RKO (cell line): ENCODE measurements at regions not wholly inside any gene's neighbourhood (a gene's known extent, or its start where the extent isn't known, plus 50 kb on each side); places are given as distances from the start of the nearest gene placed in this dataset.
"Not testable (repeated sequence)": the region's sequence is repeated elsewhere in the genome, so short reads cannot be mapped to it uniquely, and the experiment has no call there.

Experiments
- DNase-seq: peaks from one replicate; pipeline ENCODE4 v3.0.0-alpha.2; 2016; ENCODE audit warnings: low spot score

- no peak for DNase-seq
Observed at GRCh38 chr2:55811048-55811447, 112.5 kb downstream of the EFEMP1 start.

- DNase-seq, result no peak
Observed at GRCh38 chr2:55810622-55811020, 113.0 kb downstream of the EFEMP1 start.

- no peak for DNase-seq
Observed at GRCh38 chr2:55809875-55810621, 113.5 kb downstream of the EFEMP1 start.

- no peak for DNase-seq
Observed at GRCh38 chr2:55807900-55808299, 114.3 kb upstream of the PNPT1 start.

- DNase-seq, result no peak
Observed at GRCh38 chr2:55805686-55806085, 112.0 kb upstream of the PNPT1 start.

GRCh38 chr2:55804535-55804934 lies 110.9 kb upstream of the PNPT1 start:
- DNase-seq, result no peak

GRCh38 chr2:55802067-55802466 lies 108.4 kb upstream of the PNPT1 start:
- no peak for DNase-seq

GRCh38 chr2:55801436-55801835 lies 107.8 kb upstream of the PNPT1 start:
- DNase-seq, result no peak

- not testable (repeated sequence) for DNase-seq
Observed at GRCh38 chr2:55799624-55800023, 106.0 kb upstream of the PNPT1 start.

GRCh38 chr2:55796121-55796520 lies 102.5 kb upstream of the PNPT1 start:
- DNase-seq, result no peak

- not testable (repeated sequence) for DNase-seq
Observed at GRCh38 chr2:55793602-55794001, 100.0 kb upstream of the PNPT1 start.

- DNase-seq, result no peak
Observed at GRCh38 chr2:55786280-55786679, 92.6 kb upstream of the PNPT1 start.

GRCh38 chr2:55783751-55784150 lies 90.1 kb upstream of the PNPT1 start:
- not testable (repeated sequence) for DNase-seq

- DNase-seq, result no peak
Observed at GRCh38 chr2:55782528-55783173, 89.0 kb upstream of the PNPT1 start.

- no peak for DNase-seq
Observed at GRCh38 chr2:55781542-55781941, 87.9 kb upstream of the PNPT1 start.

- DNase-seq, result no peak
Observed at GRCh38 chr2:55780697-55781096, 87.1 kb upstream of the PNPT1 start.

GRCh38 chr2:55779459-55780421 lies 86.1 kb upstream of the PNPT1 start:
- peak; percentile 76 for DNase-seq

GRCh38 chr2:55776966-55777365 lies 83.3 kb upstream of the PNPT1 start:
- no peak for DNase-seq

GRCh38 chr2:55776479-55776878 lies 82.8 kb upstream of the PNPT1 start:
- DNase-seq, result no peak

GRCh38 chr2:55775828-55776227 lies 82.2 kb upstream of the PNPT1 start:
- DNase-seq, result no peak

- DNase-seq, result not testable (repeated sequence)
Observed at GRCh38 chr2:55773651-55774050, 80.0 kb upstream of the PNPT1 start.
